GM12875 (cell line): ENCODE measurements at regions not wholly inside any gene's neighbourhood (a gene's known extent, or its start where the extent isn't known, plus 50 kb on each side); places are given as distances from the start of the nearest gene placed in this dataset.

Experiments
- H3K4me3 ChIP-seq: one replicate; pipeline ENCODE4 v1.5.1; 2011; ENCODE audit warnings: low read depth, low read length, control low read depth
- TF ChIP-seq, protein P1 (sequence below): IDR thresholded peaks from 2 replicates; pipeline ENCODE4 v1.5.1; 2011; ENCODE audit warnings: low read depth, mild to moderate bottlenecking, control low read depth, inconsistent platforms, low read length, moderate library complexity, borderline replicate concordance; ENCODE audit not compliant: insufficient read depth

DNA sequence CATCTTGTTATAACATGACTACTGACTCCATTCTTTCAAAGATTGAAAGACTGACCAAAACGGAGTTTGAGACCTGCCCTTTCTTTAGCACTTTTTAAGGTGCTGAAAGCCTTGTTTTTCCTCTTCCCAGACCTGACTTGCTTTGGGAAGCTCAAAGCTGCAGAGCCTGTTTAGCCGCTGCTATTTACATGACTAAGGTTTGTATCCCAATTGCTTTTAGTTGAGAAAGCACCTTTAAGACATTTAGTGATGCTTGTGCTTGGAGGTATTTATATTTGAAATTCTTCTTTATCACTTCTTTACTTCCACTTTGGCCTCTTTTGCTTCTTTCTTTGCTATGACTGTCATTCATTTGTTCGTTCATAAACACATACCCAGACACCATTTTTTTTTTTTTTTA, 182.6 kb upstream of the ELL2 start:
- H3K4me3 ChIP-seq: no peak overlapping the region
- TF ChIP-seq, protein P1, sequence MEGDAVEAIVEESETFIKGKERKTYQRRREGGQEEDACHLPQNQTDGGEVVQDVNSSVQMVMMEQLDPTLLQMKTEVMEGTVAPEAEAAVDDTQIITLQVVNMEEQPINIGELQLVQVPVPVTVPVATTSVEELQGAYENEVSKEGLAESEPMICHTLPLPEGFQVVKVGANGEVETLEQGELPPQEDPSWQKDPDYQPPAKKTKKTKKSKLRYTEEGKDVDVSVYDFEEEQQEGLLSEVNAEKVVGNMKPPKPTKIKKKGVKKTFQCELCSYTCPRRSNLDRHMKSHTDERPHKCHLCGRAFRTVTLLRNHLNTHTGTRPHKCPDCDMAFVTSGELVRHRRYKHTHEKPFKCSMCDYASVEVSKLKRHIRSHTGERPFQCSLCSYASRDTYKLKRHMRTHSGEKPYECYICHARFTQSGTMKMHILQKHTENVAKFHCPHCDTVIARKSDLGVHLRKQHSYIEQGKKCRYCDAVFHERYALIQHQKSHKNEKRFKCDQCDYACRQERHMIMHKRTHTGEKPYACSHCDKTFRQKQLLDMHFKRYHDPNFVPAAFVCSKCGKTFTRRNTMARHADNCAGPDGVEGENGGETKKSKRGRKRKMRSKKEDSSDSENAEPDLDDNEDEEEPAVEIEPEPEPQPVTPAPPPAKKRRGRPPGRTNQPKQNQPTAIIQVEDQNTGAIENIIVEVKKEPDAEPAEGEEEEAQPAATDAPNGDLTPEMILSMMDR: no peak

DNA sequence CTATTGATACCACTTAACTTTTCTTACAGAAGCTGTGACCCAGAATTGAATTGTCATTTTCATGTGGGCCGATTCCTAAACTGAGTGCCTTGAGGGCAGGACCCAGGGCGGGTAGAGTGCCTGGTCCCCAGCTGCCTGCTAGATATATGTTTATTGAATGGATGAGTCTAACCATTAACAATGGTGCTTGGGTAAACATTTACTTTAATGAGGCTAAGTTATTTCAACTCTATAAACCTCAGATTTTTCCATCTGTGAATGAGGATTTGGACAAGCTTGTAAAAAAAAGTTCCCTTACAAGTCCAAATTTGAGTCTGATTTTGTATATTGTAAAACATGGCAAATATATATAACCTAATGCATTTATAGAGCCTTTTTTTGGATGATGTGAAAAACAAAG, 181.8 kb upstream of the ELL2 start:
- TF ChIP-seq, protein P1: no peak
- no peak overlapping the region for H3K4me3 ChIP-seq

DNA sequence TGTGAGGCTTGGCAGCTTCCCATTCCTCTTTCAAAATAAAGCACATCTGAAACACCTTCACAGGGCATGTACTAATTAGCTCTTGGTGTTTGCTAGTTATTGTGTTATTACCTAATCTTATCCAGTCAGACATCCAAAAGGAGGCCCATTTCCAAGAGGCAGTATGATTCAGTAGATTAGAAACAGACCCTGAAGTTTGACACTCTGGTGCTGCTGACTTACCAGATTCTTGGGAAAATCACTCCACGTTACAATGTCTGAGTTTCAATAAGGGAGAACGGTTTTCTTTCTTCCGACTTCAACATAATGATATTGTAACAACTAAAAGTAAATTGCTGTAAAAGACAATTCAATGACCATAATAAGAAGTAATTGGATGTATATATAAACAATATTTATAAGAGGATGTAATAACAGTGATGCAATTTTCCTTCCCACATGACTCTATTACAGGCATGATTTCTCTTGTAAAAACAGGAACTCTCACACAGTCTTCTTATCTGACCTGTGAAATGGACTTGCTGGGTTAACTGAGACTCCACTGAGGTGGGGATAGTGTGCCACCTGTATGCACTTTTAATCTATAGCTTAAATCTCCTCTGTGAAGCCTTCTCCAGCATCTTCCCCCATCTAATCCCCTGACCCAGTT, 181.3 kb upstream of the ELL2 start:
- H3K4me3 ChIP-seq: no peak overlapping the region
- TF ChIP-seq, protein P1: no peak

DNA sequence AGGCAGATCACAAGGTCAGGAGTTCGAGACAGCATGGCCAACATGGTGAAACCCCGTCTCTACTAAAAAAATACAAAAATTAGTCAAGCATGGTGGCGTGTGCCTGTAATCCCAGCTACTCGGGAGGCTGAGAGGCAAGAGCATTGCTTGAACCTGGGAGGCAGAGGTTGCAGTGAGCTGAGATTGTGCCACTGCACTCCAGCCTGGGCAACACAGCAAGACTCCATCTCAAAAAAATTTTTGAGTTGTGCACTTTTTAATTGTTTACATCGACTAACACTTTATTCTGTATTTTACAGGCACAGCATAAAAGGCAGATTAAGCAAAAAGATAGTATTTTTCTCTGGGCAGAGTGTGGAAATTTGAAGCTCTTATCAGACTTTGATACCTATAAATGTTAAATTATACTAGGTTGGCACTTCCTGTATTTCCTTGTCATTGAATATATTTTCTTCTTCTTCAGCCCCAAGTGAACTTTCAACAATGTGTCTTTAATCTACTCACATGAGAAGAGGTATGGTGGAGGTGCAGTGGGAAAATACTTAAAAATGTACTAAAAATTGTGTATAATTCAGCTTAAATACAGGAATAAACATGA, 180.6 kb upstream of the ELL2 start:
- no peak overlapping the region for H3K4me3 ChIP-seq
- TF ChIP-seq, protein P1: no peak

DNA sequence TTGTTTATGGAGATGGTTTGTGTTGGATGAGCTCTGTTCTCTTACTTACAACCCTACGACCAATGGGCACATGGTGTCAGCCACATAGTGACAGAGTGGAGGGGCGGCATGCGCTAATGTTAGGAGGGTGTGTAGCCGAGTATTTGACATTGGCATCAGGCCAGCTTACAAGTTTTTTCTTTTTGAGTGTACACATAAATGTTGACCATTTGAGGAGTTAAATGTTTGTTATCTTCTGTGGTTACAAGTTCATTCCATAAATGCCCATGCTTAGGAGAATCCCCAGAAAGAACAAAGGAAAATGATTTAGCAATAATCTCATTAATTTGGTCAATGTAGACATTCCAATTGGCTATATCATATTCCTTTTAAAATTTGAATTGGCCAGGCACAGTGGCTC, 180.1 kb upstream of the ELL2 start:
- TF ChIP-seq, protein P1: no peak
- no peak overlapping the region for H3K4me3 ChIP-seq

DNA sequence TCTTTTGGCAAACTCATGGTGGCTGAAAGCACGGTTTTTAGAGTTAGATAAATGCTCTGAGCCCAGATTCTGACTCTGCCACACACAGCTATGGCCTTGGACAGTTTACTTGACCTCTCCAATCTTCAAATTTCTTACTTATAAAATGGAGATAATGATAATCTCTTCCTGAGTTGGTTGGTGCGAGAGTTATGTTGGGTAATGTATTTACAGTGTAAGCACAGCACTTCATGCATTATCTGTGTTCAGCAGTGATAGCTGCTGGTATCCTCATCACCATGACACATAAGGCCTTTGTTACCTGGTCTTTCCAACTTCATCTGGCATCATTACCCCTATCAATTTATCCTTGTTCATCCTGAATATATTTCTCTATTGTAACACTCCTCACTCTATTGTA, 178.8 kb upstream of the ELL2 start:
- TF ChIP-seq, protein P1: no peak
- H3K4me3 ChIP-seq: no peak overlapping the region

DNA sequence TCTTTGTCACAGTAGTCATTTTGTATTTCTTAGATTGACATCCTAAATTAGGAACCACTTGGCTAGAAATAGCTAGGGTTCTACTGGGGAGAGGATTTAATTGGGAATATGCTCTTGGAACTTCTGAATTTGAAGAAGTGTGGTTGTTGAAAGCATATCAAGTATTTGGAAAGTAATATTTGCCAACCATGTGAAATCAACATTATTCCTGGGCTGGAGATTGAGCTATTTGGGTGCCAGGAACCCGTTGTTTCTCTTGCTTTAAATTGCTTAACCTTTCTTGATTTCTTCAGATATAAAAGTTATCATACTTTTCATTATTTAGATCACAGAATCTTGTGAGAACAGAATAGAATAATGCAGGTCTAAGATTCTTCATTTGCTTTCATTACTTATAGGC, 178.4 kb upstream of the ELL2 start:
- no peak overlapping the region for H3K4me3 ChIP-seq
- TF ChIP-seq, protein P1: no peak
